ENCODE measurements at regions not wholly inside any gene's neighbourhood (a gene's known extent, or its start where the extent isn't known, plus 50 kb on each side); places are given as distances from the start of the nearest gene placed in this dataset.
"Not testable (repeated sequence)": the region's sequence is repeated elsewhere in the genome, so short reads cannot be mapped to it uniquely, and the experiment has no call there.

- no peak for DNase-seq
Measured at GRCh38 chr3:14252321-14253021, 73.9 kb downstream of the LSM3 start.

DNA sequence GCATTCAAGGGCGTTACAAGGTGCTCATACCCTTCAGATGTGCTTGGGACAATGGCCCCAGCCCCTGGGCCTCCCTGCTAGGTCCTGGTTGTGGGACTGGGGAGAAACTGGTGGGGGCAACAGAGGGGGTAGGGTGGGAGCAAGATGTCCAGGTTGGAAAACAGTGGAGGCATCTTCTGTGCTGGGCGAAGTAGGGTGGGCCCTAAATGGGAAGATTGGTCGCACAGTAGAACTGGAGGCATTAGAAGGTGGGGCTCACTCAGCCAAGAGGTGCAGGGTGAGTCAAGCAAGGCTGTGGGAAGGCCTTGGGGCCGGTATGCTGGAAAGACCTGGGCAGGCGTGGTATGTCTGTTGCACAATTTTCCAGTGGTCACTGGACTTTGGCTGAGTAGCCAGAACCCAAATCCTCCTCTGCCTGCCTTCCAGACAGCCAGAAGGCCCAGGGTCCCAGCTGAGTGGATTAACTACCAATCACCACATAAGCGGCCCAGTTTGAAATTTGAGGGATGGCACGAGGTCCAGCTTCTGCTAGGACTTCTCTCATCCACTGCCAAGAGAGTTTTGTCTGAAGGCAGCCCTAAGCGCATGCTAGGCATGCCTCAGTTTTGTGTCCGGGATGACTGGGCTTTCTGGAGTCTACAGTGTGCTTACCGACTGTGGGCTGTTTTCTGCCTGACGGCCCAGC lies 74.5 kb downstream of the LSM3 start:
- no peak for DNase-seq

- DNase-seq: no peak
Measured at GRCh38 chr3:14253707-14254382, 75.2 kb downstream of the LSM3 start.

DNA sequence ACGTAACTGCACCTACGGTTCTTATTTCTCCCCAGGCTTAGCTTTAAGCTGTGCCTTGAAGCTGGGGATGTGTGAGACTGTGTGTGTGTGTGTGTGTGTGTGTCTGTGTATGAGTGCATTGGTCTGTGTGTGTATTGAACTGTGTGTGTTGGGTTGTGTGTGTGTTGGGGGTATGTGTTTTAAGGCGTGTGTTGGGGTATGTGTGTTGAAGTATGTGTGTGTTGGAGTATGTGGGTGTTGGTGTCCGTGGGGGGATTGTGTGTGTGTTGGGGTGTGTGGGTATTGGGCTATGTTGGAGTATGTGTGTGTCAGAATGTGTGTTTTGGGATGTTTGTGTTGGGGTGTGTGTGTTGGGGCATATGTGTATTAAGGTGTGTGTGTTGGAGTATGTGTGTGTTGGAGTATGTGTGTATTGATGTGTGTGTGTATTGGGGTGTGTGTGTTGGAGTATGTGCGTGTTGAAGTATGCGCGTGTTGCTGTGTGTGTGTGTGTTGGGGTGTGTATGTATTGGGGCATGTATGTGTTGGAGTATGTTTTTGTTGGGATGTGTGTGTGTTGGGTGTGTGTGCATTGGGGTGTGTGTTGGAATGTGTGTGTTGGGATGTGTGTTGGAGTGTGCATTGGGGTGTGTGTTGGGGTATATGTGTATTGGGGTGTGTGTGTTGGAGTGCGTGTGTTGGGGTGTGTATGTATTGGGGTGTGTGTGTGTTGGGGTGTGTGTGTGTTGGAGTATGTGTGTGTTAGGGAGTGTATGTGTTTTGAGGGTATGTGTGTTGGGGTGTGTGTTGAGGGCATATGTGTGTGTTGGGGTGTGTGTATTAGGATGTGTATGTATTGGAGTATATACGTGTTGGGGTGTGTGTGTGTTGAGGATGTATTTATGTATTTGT lies 76.4 kb downstream of the LSM3 start:
- DNase-seq: no peak

DNA sequence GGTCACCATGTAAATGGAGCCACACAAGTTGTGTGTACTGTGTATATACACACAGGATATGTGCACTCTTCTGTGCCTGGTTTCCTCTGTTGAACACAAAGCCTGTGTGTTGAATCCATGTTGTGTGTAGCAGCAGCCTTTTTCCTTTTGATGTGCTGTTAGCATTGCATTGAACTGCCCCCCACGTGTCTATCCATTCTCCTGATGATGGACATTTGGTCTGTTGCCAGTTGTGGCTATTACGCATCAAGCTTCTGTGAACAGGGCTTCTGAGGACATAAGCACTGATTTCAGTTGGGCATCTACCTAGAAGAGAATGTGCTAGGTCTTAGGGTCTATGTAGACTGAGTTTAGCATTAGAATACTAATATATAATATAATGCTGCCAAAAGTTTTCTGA lies 77.4 kb downstream of the LSM3 start:
- no peak for DNase-seq

GRCh38 chr3:14256561-14257342 lies 78.1 kb downstream of the LSM3 start:
- no peak for DNase-seq

GRCh38 chr3:14258906-14259904 lies 80.6 kb downstream of the LSM3 start:
- no peak for DNase-seq

DNA sequence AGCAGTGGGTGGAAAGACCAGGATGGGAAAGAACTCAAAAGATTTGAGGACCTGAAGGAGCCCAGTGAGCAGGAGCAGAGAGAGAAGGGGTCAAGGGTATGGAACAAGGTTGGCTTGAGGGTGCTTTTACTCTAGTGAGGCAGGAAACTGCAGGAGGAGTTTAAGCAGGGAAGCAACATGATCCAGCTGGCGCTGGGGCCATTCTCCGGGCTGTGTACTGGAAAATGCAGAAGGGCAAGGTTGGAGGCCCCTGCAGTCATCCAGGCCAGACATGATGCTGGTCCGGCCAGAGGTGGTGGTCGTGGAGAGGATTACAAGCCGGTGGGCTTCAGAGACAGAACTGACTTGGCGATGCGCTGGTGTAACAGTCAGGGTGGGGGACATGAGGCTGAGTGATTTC lies 81.8 kb downstream of the LSM3 start:
- DNase-seq: no peak

GRCh38 chr3:14261229-14261628 lies 82.6 kb downstream of the LSM3 start:
- DNase-seq: peak; percentile 83 to 84

DNA sequence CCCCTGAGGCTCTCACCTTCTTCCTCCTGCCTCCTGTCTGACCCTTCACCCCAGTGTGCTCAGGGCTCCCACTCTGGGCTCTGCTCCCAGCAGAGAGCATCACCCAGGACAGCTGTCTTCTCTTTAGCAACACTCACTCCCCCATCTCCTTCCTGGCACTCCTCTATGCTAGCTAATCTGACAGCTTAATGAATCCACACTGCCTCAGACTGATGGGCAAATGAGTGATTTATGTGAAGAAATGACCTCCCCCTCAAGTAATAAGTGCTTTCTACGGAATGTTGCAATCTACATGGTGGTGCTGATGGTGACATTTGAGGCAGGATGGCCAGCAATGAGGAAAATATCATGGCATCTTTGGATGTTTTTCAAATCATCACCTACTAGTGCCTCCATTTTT lies 83.6 kb downstream of the LSM3 start:
- no peak for DNase-seq

GRCh38 chr3:14262867-14263266 lies 84.2 kb downstream of the LSM3 start:
- DNase-seq: no peak

DNA sequence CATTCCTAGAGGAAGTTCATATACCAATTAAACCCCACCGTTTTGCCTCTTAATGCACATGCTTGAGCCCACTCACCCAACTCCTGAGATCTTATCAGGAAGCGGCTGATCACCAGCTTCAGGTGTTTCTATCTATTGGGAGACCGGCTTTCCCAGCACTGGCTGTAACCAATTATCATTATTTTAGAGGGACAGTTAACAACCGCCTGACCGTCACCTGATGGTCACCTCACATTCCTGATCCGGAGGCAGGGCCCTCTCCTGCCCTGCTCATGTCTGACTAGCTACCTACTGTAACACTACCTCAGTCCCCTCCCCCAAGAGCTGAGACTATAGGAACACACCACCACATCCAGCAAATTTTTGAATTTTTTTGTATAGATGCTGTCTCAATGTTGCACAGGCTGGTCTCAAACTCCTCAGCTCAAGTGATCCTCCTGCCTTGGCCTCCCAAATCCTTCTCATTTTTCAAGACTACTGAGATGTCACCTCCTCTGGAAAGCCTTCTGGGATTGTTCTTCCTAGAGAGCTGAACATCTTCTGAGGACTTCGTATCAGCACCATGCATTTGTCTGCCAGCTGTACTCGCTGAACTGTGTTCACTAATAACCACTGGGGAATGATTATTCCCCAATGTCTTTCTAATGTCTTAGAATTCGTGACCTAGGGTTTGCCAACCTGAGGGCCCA lies 84.8 kb downstream of the LSM3 start:
- DNase-seq: no peak

DNA sequence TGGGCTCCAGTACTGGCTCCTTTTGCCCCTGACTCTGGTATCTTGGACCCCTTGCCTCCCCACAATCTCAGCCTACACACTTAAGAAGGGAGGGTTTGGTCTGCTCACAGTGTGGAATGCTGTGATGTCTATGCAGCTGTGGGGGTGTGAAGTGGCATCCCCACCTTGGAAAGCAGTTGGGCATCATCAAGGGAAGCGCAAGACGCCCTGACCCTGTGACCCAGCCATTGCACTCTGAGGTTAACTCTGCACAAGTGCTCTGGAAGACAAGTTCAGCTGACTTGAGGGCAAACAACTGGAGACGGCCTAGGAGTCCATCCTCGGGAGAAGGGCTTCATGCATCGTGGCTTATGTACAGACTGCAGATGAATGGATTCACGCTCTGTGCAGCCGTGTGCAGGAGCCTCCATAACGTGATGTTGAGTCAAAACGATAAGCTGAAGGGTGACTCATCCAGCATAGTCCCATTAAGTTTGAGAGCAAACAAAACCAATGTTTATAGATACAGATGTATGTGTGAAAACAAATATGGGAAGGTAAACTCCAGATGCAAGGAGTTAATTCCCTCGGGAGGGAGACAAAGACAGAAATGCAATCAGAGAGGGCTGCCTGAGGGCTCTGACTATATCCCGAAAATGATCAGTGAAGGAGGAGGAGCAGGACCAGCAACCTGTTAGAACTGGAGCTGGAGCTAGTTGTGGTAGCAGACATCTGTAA lies 86.8 kb downstream of the LSM3 start:
- DNase-seq: no peak

DNA sequence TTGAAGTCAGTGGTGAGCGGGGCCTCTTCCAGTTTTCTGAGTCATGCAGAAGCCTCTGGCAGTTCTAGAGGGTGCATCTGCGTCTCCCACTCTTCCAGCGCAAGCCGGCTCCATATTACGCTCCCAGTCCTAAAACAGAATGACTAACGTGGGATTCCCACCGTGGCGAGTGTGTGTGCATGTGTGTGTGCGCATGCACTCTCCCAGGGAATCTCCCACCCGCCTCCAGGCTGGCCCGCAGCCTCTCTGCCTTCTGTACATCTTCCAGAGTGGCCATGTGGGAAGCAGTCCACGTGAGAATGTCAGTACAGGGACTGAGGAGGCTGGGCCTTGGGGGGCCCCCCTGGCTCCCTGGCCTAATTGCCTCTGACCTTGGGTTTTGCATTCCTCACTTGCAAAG lies 87.7 kb downstream of the LSM3 start:
- no peak for DNase-seq

DNA sequence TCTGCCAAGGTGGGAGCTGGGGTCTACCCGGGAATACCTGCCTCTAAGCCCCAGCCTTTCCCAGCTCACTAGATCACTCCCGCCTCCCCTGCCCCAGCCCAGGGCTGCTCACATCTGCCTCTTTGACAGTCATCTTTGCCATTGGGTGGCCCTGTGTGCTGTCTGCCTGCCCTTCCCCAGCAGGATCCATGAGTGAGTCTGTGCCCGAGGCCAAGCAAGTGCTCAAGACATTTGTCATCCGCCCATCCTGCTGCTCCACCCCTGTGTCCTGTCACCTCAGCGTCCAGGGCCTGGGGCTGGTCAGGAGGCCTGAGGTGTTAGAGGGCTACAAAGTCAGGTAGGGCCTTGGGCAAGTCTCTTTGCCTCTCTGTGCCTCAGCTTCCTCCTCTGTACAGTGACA lies 89.4 kb downstream of the LSM3 start:
- DNase-seq: no peak

GRCh38 chr3:14268897-14269296 lies 90.3 kb downstream of the LSM3 start:
- DNase-seq: no peak

DNA sequence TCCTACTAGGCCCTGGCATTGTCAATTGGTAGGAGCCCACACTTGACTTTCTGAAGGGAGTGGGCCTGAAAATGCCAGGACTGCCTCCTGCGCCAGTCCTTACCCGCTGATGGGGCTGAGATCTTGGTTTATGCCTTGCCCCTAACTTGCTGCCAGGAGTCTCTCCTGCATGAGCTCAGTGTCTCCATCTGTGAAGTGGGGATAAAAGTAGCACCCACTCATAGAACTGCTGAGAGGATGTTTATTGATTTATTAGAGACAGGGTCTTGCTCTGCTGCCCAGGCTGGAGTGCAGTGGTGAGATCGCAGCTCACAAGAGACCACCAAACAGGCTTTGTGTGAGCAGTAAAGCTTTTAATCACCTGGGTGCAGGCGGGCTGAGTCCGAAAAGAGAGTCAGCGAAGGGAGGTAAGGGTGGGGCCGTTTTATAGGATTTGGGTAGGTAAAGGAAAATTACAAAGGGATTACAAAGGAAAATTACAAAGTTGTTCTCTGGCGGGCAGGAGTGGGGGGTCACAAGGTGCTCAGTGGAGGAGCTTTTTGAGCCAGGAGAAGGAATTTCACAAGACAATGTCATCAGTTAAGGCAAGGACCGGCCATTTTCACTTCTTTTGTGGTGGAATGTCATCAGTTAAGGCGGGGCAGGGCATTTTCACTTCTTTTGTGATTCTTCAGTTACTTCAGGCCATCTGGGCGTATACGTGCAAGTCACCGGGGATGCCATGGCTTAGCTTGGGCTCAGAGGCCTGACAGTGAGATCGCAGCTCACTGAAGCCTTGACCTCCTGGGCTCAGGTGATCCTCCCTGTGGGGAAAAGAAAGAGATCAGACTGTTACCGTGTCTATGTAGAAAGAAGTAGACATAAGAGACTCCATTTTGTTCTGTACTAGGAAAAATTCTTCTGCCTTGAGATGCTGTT lies 93.7 kb downstream of the LSM3 start:
- not testable (repeated sequence) for DNase-seq

DNA sequence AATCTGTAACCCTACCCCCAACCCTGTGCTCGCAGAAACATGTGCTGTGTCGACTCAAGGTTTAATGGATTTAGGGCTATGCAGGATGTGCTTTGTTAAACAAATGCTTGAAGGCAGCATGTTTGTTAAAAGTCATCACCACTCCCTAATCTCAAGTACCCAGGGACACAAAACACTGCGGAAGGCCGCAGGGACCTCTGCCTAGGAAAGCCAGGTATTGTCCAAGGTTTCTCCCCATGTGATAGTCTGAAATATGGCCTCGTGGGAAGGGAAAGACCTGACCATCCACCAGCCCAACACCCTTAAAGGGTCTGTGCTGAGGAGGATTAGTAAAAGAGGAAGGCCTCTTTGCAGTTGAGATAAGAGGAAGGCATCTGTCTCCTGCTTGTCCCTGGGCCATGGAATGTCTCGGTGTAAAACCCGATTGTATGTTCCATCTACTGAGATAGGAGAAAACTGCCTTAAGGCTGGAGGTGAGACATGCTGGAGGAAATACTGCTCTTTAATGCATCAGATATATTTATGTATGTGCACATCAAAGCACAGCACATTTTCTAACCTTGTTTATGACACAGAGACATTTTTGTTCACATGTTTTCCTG lies 94.4 kb downstream of the LSM3 start:
- DNase-seq: not testable (repeated sequence)
